GM12878 (cell line): ENCODE measurements at regions not wholly inside any gene's neighbourhood (a gene's known extent, or its start where the extent isn't known, plus 50 kb on each side); places are given as distances from the start of the nearest gene placed in this dataset.

Experiments
- ASH2L ChIP-seq: fragments of 300-600, 200-600 bp; sonication (generic); IDR thresholded peaks from 2 replicates; pipeline ENCODE4 v1.6.1; 2017; ENCODE audit warnings: low read depth, mild to moderate bottlenecking, borderline replicate concordance
- ATF7 ChIP-seq: fragments of 450-650 bp; IDR thresholded peaks from 2 replicates; pipeline ENCODE4 v1.6.1; 2016; ENCODE audit warnings: low read depth, mild to moderate bottlenecking
- BCL11A ChIP-seq: IDR thresholded peaks from 2 replicates; pipeline ENCODE4 v1.6.1; 2011; ENCODE audit warnings: low read depth, low read length
- BMI1 ChIP-seq: fragments of 450-650 bp; IDR thresholded peaks from 2 replicates; pipeline ENCODE4 v1.6.1; 2016; ENCODE audit warnings: mild to moderate bottlenecking, moderate library complexity, borderline replicate concordance
- JUND ChIP-seq: IDR thresholded peaks from 2 replicates; pipeline ENCODE4 v1.6.1; 2012; ENCODE audit warnings: low read depth, mild to moderate bottlenecking, low read length, improper control_type of control experiment, moderate library complexity
- KDM1A ChIP-seq: fragments of 200-600 bp; sonication (generic); IDR thresholded peaks from 2 replicates; pipeline ENCODE4 v1.6.1; 2016; ENCODE audit warnings: borderline replicate concordance
- MYC ChIP-seq: IDR thresholded peaks from 2 replicates; pipeline ENCODE4 v1.6.1; 2011; ENCODE audit warnings: mild to moderate bottlenecking, low read length, moderate library complexity, inconsistent platforms; ENCODE audit not compliant: insufficient read depth, insufficient replicate concordance, insufficient read length, severe bottlenecking
- NFXL1 ChIP-seq: fragments of 450-650 bp; IDR thresholded peaks from 2 replicates; pipeline ENCODE4 v1.6.1; 2017; ENCODE audit warnings: antibody characterized with exemption, mild to moderate bottlenecking, borderline replicate concordance
- POLR2AphosphoS2 ChIP-seq: IDR thresholded peaks from 2 replicates; pipeline ENCODE4 v1.6.1; 2011; ENCODE audit warnings: low read depth, mild to moderate bottlenecking, low read length, improper control_type of control experiment, moderate library complexity
- PRDM15 ChIP-seq: fragments of 450-650 bp; formaldehyde crosslinking; IDR thresholded peaks from 2 replicates; pipeline ENCODE4 v1.4.0; 2020; ENCODE audit warnings: mild to moderate bottlenecking, moderate library complexity
- RUNX3 ChIP-seq: IDR thresholded peaks from 2 replicates; pipeline ENCODE4 v1.6.1; 2012; ENCODE audit warnings: low read length, inconsistent platforms
- SMAD5 ChIP-seq: IDR thresholded peaks from 2 replicates; pipeline ENCODE4 v1.6.1; 2016; ENCODE audit warnings: antibody characterized with exemption, low read depth
- SREBF1 ChIP-seq: IDR thresholded peaks from 2 replicates; pipeline ENCODE4 v1.6.1; 2012; ENCODE audit warnings: mild to moderate bottlenecking, low read length
- ZNF207 ChIP-seq: fragments of 450-650 bp; IDR thresholded peaks from 2 replicates; pipeline ENCODE4 v1.6.1; 2014; ENCODE audit warnings: antibody characterized with exemption, mild to moderate bottlenecking, borderline replicate concordance
- ZNF217 ChIP-seq: fragments of 450-650 bp; IDR thresholded peaks from 2 replicates; pipeline ENCODE4 v1.6.1; 2017; ENCODE audit warnings: antibody characterized with exemption, mild to moderate bottlenecking

GRCh38 chr6:167706313-167707109 is 120.2 kb upstream of the AFDN start (continued):
- no peak for TF ChIP-seq PRDM15
- TF ChIP-seq SMAD5 = no peak
- TF ChIP-seq RUNX3 = peak; percentile 87
- TF ChIP-seq ZNF207 = no peak
- TF ChIP-seq NFXL1 = no peak
- TF ChIP-seq JUND = no peak
- no peak for TF ChIP-seq POLR2AphosphoS2
- no peak for TF ChIP-seq SREBF1
- TF ChIP-seq ATF7 = peak; percentile 22; the same call in 1 of the 2 replicates
- TF ChIP-seq BMI1 = no peak
- TF ChIP-seq MYC = no peak
- TF ChIP-seq BCL11A = no peak
- no peak for TF ChIP-seq KDM1A
- TF ChIP-seq ZNF217 = no peak
- no peak for TF ChIP-seq ASH2L
